SK-N-SH treated with all-trans-retinoic acid at 6 μM for 48 hours (cell line): ENCODE measurements at regions not wholly inside any gene's neighbourhood (a gene's known extent, or its start where the extent isn't known, plus 50 kb on each side); places are given as distances from the start of the nearest gene placed in this dataset.

ENCODE experiments used
- ARNTL ChIP-seq: fragments of 450-650 bp; formaldehyde crosslinking; IDR thresholded peaks from 2 replicates; pipeline ENCODE4 v1.5.0; 2020; ENCODE audit warnings: low read depth, mild to moderate bottlenecking, moderate library complexity, borderline replicate concordance
- ISL1 ChIP-seq: fragments of 250-450 bp; sonication (Bioruptor Pico); IDR thresholded peaks from 2 replicates; pipeline ENCODE4 v2.1.2; 2022; ENCODE audit warnings: mild to moderate bottlenecking, moderate library complexity
- PATZ1 ChIP-seq: fragments of 250-450 bp; sonication (Bioruptor Pico); IDR thresholded peaks from 2 replicates; pipeline ENCODE4 v1.8.0; 2020; ENCODE audit warnings: mild to moderate bottlenecking, moderate library complexity, borderline replicate concordance
- ZC3H10 ChIP-seq: fragments of 250-450 bp; sonication (Bioruptor Pico); IDR thresholded peaks from 2 replicates; pipeline ENCODE4 v1.5.1; 2021; ENCODE audit warnings: mild to moderate bottlenecking, moderate library complexity
- ZFP3 ChIP-seq: fragments of 250-450 bp; sonication (Bioruptor Pico); IDR thresholded peaks from 2 replicates; pipeline ENCODE4 v1.5.0; 2020; ENCODE audit warnings: mild to moderate bottlenecking, moderate library complexity
- ZNF70 ChIP-seq: fragments of 450-650 bp; formaldehyde crosslinking; IDR thresholded peaks from 2 replicates; pipeline ENCODE4 v1.5.0; 2020; ENCODE audit warnings: mild to moderate bottlenecking, moderate library complexity
- TF ChIP-seq, protein P1 (sequence below): fragments of 250-450 bp; sonication (Bioruptor Pico); IDR thresholded peaks from 2 replicates; pipeline ENCODE4 v1.5.1; 2021; ENCODE audit warnings: mild to moderate bottlenecking, moderate library complexity

GRCh38 chrX:39624166-39624565, 473.6 kb downstream of the BCOR start:
- TF ChIP-seq ARNTL (CRISPR knock-in tag) = no peak
- TF ChIP-seq ZFP3 (CRISPR knock-in tag) = no peak
- no peak for TF ChIP-seq ZC3H10
- TF ChIP-seq ZNF70 = no peak
- no peak for TF ChIP-seq ISL1
- TF ChIP-seq, protein P1, sequence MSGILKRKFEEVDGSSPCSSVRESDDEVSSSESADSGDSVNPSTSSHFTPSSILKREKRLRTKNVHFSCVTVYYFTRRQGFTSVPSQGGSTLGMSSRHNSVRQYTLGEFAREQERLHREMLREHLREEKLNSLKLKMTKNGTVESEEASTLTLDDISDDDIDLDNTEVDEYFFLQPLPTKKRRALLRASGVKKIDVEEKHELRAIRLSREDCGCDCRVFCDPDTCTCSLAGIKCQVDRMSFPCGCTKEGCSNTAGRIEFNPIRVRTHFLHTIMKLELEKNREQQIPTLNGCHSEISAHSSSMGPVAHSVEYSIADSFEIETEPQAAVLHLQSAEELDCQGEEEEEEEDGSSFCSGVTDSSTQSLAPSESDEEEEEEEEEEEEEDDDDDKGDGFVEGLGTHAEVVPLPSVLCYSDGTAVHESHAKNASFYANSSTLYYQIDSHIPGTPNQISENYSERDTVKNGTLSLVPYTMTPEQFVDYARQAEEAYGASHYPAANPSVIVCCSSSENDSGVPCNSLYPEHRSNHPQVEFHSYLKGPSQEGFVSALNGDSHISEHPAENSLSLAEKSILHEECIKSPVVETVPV (CRISPR knock-in tag) = no peak
- TF ChIP-seq PATZ1 (CRISPR knock-in tag) = no peak
